K562 (cell line): ENCODE measurements at regions not wholly inside any gene's neighbourhood (a gene's known extent, or its start where the extent isn't known, plus 50 kb on each side); places are given as distances from the start of the nearest gene placed in this dataset.
A peak's percentile ranks its signal among the peaks of the same experiment; 100 is the strongest.

Source experiments
- HDAC2 ChIP-seq: fragments of 450-650 bp; IDR thresholded peaks from 2 replicates; pipeline ENCODE4 v1.6.1; 2016; ENCODE audit warnings: mild to moderate bottlenecking
- HNRNPH1 ChIP-seq: fragments of 200-400 bp; formaldehyde crosslinking; optimal IDR thresholded peaks from 2 replicates; pipeline ENCODE3; 2017; ENCODE audit warnings: low read depth, mild to moderate bottlenecking, low read length, moderate library complexity
- ILF3 ChIP-seq: fragments of 450-650 bp; IDR thresholded peaks from 2 replicates; pipeline ENCODE4 v1.6.1; 2018; ENCODE audit warnings: antibody characterized with exemption, mild to moderate bottlenecking, moderate library complexity, borderline replicate concordance
- NUFIP1 ChIP-seq: fragments of 450-650 bp; IDR thresholded peaks from 2 replicates; pipeline ENCODE4 v1.6.1; 2018; ENCODE audit not compliant: partially characterized antibody
- PML ChIP-seq: IDR thresholded peaks from 2 replicates; pipeline ENCODE4 v1.6.1; 2012; ENCODE audit warnings: low read length, inconsistent platforms
- POLR2AphosphoS5 ChIP-seq: IDR thresholded peaks from 2 replicates; pipeline ENCODE4 v1.6.1; 2011; ENCODE audit warnings: mild to moderate bottlenecking, low read depth, low read length, moderate library complexity; ENCODE audit not compliant: control insufficient read depth, insufficient read depth
- POLR2H ChIP-seq: IDR thresholded peaks from 2 replicates; pipeline ENCODE4 v1.6.1; 2016; ENCODE audit warnings: missing genetic modification characterization, low read depth, mild to moderate bottlenecking, control low read depth, missing compliant biosample characterization, moderate library complexity
- RNF2 ChIP-seq: sonication (generic); IDR thresholded peaks from 2 replicates; pipeline ENCODE4 v1.6.1; 2016
- SLC30A9 ChIP-seq: fragments of 250-450 bp; sonication (Bioruptor Pico); IDR thresholded peaks from 2 replicates; pipeline ENCODE4 v1.8.0; 2022; ENCODE audit warnings: mild to moderate bottlenecking, moderate library complexity
- SRSF9 ChIP-seq: fragments of 200-400 bp; formaldehyde crosslinking; IDR thresholded peaks from 2 replicates; pipeline ENCODE4 v1.6.1; 2017; ENCODE audit warnings: low read depth, low read length, borderline replicate concordance
- TBL1XR1 ChIP-seq, 2 experiments: IDR thresholded peaks; 2 replicates each; pipeline ENCODE4 v1.6.1; 2012; ENCODE audit warnings: improper control_type of control experiment in 2 of 2, low read length in 2 of 2, mild to moderate bottlenecking in 1 of 2
- TCF7L2 ChIP-seq: fragments of 150-350 bp; IDR thresholded peaks from 2 replicates; pipeline ENCODE4 v1.6.1; 2016; ENCODE audit warnings: low read depth, mild to moderate bottlenecking, low read length, moderate library complexity
- TEAD1 ChIP-seq, 2 experiments: fragments of 450-650 bp in 1 of 2; sonication (generic) in 1 of 2; formaldehyde crosslinking; IDR thresholded peaks; 2 replicates each; pipeline versions ENCODE4 v1.4.0 to v1.8.0; 2020 to 2022; ENCODE audit warnings: mild to moderate bottlenecking in 2 of 2, missing genetic modification reagents in 1 of 2
- ZNF212 ChIP-seq: fragments of 450-650 bp; formaldehyde crosslinking; IDR thresholded peaks from 2 replicates; pipeline ENCODE4 v1.4.0; 2020; ENCODE audit warnings: mild to moderate bottlenecking
- ZNF253 ChIP-seq: fragments of 250-450 bp; sonication (Bioruptor Pico); conservative IDR thresholded peaks from 2 replicates; pipeline ENCODE4 v1.6.1; 2021; ENCODE audit warnings: mild to moderate bottlenecking
- ZNF408 ChIP-seq: fragments of 250-450 bp; sonication (Bioruptor Pico); IDR thresholded peaks from 2 replicates; pipeline ENCODE4 v1.4.0; 2020; ENCODE audit warnings: low read depth, mild to moderate bottlenecking, moderate library complexity
- ZNF551 ChIP-seq: fragments of 250-450 bp; sonication (Bioruptor Pico); IDR thresholded peaks from 2 replicates; pipeline ENCODE4 v1.5.0; 2021; ENCODE audit warnings: mild to moderate bottlenecking, moderate library complexity
- ZNF57 ChIP-seq: fragments of 450-650 bp; formaldehyde crosslinking; IDR thresholded peaks from 2 replicates; pipeline ENCODE4 v1.4.0; 2020; ENCODE audit warnings: mild to moderate bottlenecking, moderate library complexity
- TF ChIP-seq, protein P1 (sequence below): fragments of 250-450 bp; sonication (Bioruptor Pico); IDR thresholded peaks from 2 replicates; pipeline ENCODE4 v1.5.0; 2021
- TF ChIP-seq, protein P2 (sequence below): sonication (generic); formaldehyde crosslinking; IDR thresholded peaks from 2 replicates; pipeline ENCODE4 v1.8.0; 2022; ENCODE audit warnings: mild to moderate bottlenecking, missing genetic modification reagents
- TF ChIP-seq, protein P3 (sequence below): sonication (generic); formaldehyde crosslinking; IDR thresholded peaks from 2 replicates; pipeline ENCODE4 v1.8.0; 2023; ENCODE audit warnings: mild to moderate bottlenecking, missing genetic modification reagents

DNA sequence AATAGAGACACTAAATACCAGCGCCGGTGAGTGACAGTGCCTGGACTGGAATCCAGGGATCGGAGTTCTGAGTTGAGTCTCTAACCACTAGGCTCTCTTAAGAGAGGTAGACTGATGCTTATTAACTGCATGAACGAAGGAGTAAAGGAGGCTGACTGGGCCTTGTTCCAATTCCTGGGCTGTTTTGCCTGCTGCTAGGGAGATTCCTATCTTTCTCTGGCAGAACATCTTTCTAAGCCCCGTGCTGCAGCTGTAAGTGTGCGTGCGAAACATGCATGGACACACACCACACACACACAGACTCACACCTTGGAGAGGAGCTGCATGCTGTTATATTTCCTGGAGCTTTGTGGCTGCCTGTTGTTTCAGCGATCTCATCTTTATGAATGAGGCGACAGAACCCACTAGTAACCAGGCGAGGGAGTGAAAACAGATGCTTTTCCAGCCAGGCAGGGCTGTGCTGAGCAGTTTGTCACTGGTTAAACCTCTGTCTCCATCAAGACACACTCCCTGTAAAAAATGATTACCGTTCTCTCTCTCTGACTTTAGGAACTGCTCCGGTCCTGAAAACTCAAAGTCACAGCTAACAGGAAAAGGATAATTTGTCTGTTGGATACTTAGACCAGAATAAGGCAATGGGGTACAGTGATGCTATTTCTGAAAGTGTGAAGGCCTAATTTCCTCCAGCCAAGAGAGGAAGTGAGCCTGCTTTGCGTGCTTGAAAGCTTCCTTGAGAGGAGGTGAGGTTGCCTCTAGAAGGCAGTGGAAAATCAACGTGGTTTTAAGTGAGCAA, 157.4 kb upstream of the ZNF217 start (continued):
- TF ChIP-seq, protein P1, sequence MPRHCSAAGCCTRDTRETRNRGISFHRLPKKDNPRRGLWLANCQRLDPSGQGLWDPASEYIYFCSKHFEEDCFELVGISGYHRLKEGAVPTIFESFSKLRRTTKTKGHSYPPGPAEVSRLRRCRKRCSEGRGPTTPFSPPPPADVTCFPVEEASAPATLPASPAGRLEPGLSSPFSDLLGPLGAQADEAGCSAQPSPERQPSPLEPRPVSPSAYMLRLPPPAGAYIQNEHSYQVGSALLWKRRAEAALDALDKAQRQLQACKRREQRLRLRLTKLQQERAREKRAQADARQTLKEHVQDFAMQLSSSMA = no peak
- no peak; the same call in 1 of the 2 replicates for TF ChIP-seq RNF2
- TF ChIP-seq, protein P2, sequence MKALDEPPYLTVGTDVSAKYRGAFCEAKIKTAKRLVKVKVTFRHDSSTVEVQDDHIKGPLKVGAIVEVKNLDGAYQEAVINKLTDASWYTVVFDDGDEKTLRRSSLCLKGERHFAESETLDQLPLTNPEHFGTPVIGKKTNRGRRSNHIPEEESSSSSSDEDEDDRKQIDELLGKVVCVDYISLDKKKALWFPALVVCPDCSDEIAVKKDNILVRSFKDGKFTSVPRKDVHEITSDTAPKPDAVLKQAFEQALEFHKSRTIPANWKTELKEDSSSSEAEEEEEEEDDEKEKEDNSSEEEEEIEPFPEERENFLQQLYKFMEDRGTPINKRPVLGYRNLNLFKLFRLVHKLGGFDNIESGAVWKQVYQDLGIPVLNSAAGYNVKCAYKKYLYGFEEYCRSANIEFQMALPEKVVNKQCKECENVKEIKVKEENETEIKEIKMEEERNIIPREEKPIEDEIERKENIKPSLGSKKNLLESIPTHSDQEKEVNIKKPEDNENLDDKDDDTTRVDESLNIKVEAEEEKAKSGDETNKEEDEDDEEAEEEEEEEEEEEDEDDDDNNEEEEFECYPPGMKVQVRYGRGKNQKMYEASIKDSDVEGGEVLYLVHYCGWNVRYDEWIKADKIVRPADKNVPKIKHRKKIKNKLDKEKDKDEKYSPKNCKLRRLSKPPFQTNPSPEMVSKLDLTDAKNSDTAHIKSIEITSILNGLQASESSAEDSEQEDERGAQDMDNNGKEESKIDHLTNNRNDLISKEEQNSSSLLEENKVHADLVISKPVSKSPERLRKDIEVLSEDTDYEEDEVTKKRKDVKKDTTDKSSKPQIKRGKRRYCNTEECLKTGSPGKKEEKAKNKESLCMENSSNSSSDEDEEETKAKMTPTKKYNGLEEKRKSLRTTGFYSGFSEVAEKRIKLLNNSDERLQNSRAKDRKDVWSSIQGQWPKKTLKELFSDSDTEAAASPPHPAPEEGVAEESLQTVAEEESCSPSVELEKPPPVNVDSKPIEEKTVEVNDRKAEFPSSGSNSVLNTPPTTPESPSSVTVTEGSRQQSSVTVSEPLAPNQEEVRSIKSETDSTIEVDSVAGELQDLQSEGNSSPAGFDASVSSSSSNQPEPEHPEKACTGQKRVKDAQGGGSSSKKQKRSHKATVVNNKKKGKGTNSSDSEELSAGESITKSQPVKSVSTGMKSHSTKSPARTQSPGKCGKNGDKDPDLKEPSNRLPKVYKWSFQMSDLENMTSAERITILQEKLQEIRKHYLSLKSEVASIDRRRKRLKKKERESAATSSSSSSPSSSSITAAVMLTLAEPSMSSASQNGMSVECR (CRISPR knock-in tag) = no peak
- TF ChIP-seq, protein P3, sequence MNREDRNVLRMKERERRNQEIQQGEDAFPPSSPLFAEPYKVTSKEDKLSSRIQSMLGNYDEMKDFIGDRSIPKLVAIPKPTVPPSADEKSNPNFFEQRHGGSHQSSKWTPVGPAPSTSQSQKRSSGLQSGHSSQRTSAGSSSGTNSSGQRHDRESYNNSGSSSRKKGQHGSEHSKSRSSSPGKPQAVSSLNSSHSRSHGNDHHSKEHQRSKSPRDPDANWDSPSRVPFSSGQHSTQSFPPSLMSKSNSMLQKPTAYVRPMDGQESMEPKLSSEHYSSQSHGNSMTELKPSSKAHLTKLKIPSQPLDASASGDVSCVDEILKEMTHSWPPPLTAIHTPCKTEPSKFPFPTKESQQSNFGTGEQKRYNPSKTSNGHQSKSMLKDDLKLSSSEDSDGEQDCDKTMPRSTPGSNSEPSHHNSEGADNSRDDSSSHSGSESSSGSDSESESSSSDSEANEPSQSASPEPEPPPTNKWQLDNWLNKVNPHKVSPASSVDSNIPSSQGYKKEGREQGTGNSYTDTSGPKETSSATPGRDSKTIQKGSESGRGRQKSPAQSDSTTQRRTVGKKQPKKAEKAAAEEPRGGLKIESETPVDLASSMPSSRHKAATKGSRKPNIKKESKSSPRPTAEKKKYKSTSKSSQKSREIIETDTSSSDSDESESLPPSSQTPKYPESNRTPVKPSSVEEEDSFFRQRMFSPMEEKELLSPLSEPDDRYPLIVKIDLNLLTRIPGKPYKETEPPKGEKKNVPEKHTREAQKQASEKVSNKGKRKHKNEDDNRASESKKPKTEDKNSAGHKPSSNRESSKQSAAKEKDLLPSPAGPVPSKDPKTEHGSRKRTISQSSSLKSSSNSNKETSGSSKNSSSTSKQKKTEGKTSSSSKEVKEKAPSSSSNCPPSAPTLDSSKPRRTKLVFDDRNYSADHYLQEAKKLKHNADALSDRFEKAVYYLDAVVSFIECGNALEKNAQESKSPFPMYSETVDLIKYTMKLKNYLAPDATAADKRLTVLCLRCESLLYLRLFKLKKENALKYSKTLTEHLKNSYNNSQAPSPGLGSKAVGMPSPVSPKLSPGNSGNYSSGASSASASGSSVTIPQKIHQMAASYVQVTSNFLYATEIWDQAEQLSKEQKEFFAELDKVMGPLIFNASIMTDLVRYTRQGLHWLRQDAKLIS (CRISPR knock-in tag) = 0 out of 2 replicates have a peak, but pooled peaks have one; percentile 53
- no peak for TF ChIP-seq NUFIP1
- no peak for TF ChIP-seq ZNF212 (CRISPR knock-in tag)
- no peak for TF ChIP-seq HNRNPH1
- no peak for TF ChIP-seq POLR2H
- no peak for TF ChIP-seq ZNF253 (CRISPR knock-in tag)
- TF ChIP-seq SLC30A9 (CRISPR knock-in tag) = no peak
- no peak for TF ChIP-seq TBL1XR1 (IDR thresholded peaks at IDR 0.05; ENCODE audit: low read length in 2 of 2)
- TF ChIP-seq ILF3 = no peak
- TF ChIP-seq TCF7L2 = no peak
- no peak for TF ChIP-seq PML
- no peak for TF ChIP-seq ZNF57 (CRISPR knock-in tag)
- TF ChIP-seq SRSF9 = no peak
- TF ChIP-seq HDAC2 = peak; percentile 75; the same call in 1 of the 2 replicates
- no peak for TF ChIP-seq ZNF551 (CRISPR knock-in tag)
- TF ChIP-seq TEAD1 (CRISPR knock-in tag; IDR thresholded peaks at IDR 0.05) = 0 out of 4 replicates have a peak, but pooled peaks of 1 of the 2 experiments have one; percentile 15
- TF ChIP-seq ZNF408 (CRISPR knock-in tag) = no peak
- no peak for TF ChIP-seq POLR2AphosphoS5
